Mesenchymal stem cell (in vitro differentiated cells and primary cell): ENCODE measurements at regions not wholly inside any gene's neighbourhood (a gene's known extent, or its start where the extent isn't known, plus 50 kb on each side); places are given as distances from the start of the nearest gene placed in this dataset.

Experiments used
- DNase-seq: peaks from one replicate; pipeline ENCODE4 v3.0.0-alpha.2; 2013
- H2AFZ ChIP-seq: one replicate; pipeline ENCODE4 v1.6.1; 2013; ENCODE audit warnings: low read depth, mild to moderate bottlenecking, control low read depth, inconsistent platforms, low read length, moderate library complexity
- H2AK5ac ChIP-seq: 2 replicates; pipeline ENCODE4 v1.6.1; 2013; ENCODE audit warnings: low read length, moderate library complexity, mild to moderate bottlenecking, inconsistent platforms; ENCODE audit not compliant: severe bottlenecking
- H2BK120ac ChIP-seq: one replicate; pipeline ENCODE4 v1.6.1; 2013; ENCODE audit warnings: low read depth, mild to moderate bottlenecking, inconsistent platforms, low read length, moderate library complexity
- H2BK12ac ChIP-seq, 2 experiments: one replicate each; pipeline ENCODE4 v1.6.1; 2013; ENCODE audit warnings: inconsistent platforms in 2 of 2, low read length in 2 of 2, mild to moderate bottlenecking in 2 of 2, moderate library complexity in 2 of 2, control low read depth in 1 of 2
- H2BK15ac ChIP-seq: one replicate; pipeline ENCODE4 v1.6.1; 2013; ENCODE audit warnings: mild to moderate bottlenecking, low read depth, inconsistent platforms; ENCODE audit not compliant: poor library complexity, severe bottlenecking
- H2BK5ac ChIP-seq: 2 replicates; pipeline ENCODE4 v1.6.1; 2013; ENCODE audit warnings: low read depth, mild to moderate bottlenecking, low read length, control low read depth, inconsistent platforms; ENCODE audit not compliant: poor library complexity, severe bottlenecking
- H3K14ac ChIP-seq, 2 experiments: one replicate each; pipeline ENCODE4 v1.6.1; 2013; ENCODE audit warnings: inconsistent platforms in 2 of 2, low read length in 2 of 2, control low read depth in 1 of 2, mild to moderate bottlenecking in 1 of 2, moderate library complexity in 1 of 2
- H3K18ac ChIP-seq, 2 experiments: one replicate each; pipeline ENCODE4 v1.6.1; 2013; ENCODE audit warnings: inconsistent platforms in 2 of 2, low read length in 2 of 2, control low read depth in 1 of 2, low read depth in 1 of 2, mild to moderate bottlenecking in 1 of 2
- H3K23ac ChIP-seq, 2 experiments: one replicate each; pipeline ENCODE4 v1.6.1; 2013; ENCODE audit warnings: inconsistent platforms in 2 of 2, low read length in 2 of 2, mild to moderate bottlenecking in 2 of 2, moderate library complexity in 2 of 2, control low read depth in 1 of 2
- H3K27ac ChIP-seq: 2 replicates; pipeline ENCODE4 v1.5.1; 2013; ENCODE audit warnings: mild to moderate bottlenecking, moderate library complexity, low read length, control low read depth, inconsistent platforms; ENCODE audit not compliant: poor library complexity, severe bottlenecking
- H3K27me3 ChIP-seq, 2 experiments: 2 replicates each; pipeline versions ENCODE4 v1.6.1 to v1.7.0; 2013; ENCODE audit warnings: low read length in 2 of 2, mild to moderate bottlenecking in 2 of 2, moderate library complexity in 2 of 2, control low read depth in 1 of 2, inconsistent platforms in 1 of 2; ENCODE audit not compliant: control insufficient read depth in 1 of 2, insufficient read depth in 1 of 2
- H3K36me3 ChIP-seq, 2 experiments: 2 replicates each; pipeline versions ENCODE4 v1.6.1 to v1.7.0; 2013; ENCODE audit warnings: low read length in 2 of 2, control low read depth in 1 of 2, inconsistent platforms in 1 of 2, low read depth in 1 of 2, mild to moderate bottlenecking in 1 of 2; ENCODE audit not compliant: insufficient read depth in 2 of 2, control insufficient read depth in 1 of 2
- H3K4ac ChIP-seq, 2 experiments: one replicate each; pipeline ENCODE4 v1.6.1; 2013; ENCODE audit warnings: inconsistent platforms in 2 of 2, low read length in 2 of 2, mild to moderate bottlenecking in 2 of 2, moderate library complexity in 2 of 2, control low read depth in 1 of 2, low read depth in 1 of 2
- H3K4me1 ChIP-seq: 2 replicates; pipeline ENCODE4 v1.6.1; 2013; ENCODE audit warnings: low read depth, low read length, control low read depth; ENCODE audit not compliant: control insufficient read depth, insufficient read depth
- H3K4me2 ChIP-seq: 2 replicates; pipeline ENCODE4 v1.6.1; 2013; ENCODE audit warnings: low read length, mild to moderate bottlenecking, inconsistent platforms; ENCODE audit not compliant: poor library complexity, severe bottlenecking
- H3K4me3 ChIP-seq, 2 experiments: 2 replicates each; pipeline versions ENCODE4 v1.5.1 to v1.7.0; 2013; ENCODE audit warnings: low read length in 2 of 2, mild to moderate bottlenecking in 2 of 2, control low read depth in 1 of 2, low read depth in 1 of 2; ENCODE audit not compliant: insufficient read depth in 1 of 2
- H3K79me1 ChIP-seq: replicated peaks from 2 replicates; pipeline ENCODE4 v1.6.1; 2013; ENCODE audit warnings: mild to moderate bottlenecking, control low read depth, low read length, inconsistent platforms; ENCODE audit not compliant: poor library complexity, severe bottlenecking
- H3K9ac ChIP-seq: 2 replicates; pipeline ENCODE4 v1.7.0; 2013; ENCODE audit warnings: mild to moderate bottlenecking, low read length, moderate library complexity
- H3K9me3 ChIP-seq: 2 replicates; pipeline ENCODE4 v1.7.0; 2013; ENCODE audit warnings: mild to moderate bottlenecking, low read length; ENCODE audit not compliant: control insufficient read depth
- H4K8ac ChIP-seq: one replicate; pipeline ENCODE4 v1.6.1; 2013; ENCODE audit warnings: inconsistent platforms, mild to moderate bottlenecking, low read length, moderate library complexity
- H4K91ac ChIP-seq: one replicate; pipeline ENCODE4 v1.6.1; 2013; ENCODE audit warnings: mild to moderate bottlenecking, low read length, inconsistent platforms
- WGBS: methylation state at CpG from one replicate; pipeline ENCODE4 v1.1.7; 2013; ENCODE audit warnings: mixed read lengths; 5-methylcytosine and 5-hydroxymethylcytosine counted together

- H3K4ac ChIP-seq, result no peak overlapping the region
These were observed 124.8 kb downstream of the EDEM1 start for GRCh38 chr3:5312290-5312689.

GRCh38 chr3:5314897-5315296, 127.4 kb downstream of the EDEM1 start:
- H3K4me3 ChIP-seq, result no peak overlapping the region
- no peak overlapping the region for H3K18ac ChIP-seq
- no peak overlapping the region for H3K27ac ChIP-seq
- no peak overlapping the region for H2BK15ac ChIP-seq
- no peak overlapping the region for H2BK120ac ChIP-seq
- no peak overlapping the region for H3K4me2 ChIP-seq
- WGBS, result 56% methylated on average over 1 of the region's 1 CpG
- H4K8ac ChIP-seq, result no peak overlapping the region
- H2AFZ ChIP-seq, result no peak overlapping the region
- no peaks in the 10 kb centered on the region for H3K9me3 ChIP-seq
- no peak overlapping the region for H3K9ac ChIP-seq
- H2BK5ac ChIP-seq, result no peak overlapping the region
- H2BK12ac ChIP-seq, result no peak overlapping the region
- no peak overlapping the region for H4K91ac ChIP-seq
- DNase-seq, result no peak
- H3K4ac ChIP-seq, result no peak overlapping the region
- H3K14ac ChIP-seq, result no peak overlapping the region
- peaks cover 3% of the 10 kb centered on the region for H3K4me1 ChIP-seq
- no peaks in the 10 kb centered on the region for H3K79me1 ChIP-seq
- H2AK5ac ChIP-seq, result no peak overlapping the region
- no peaks in the 10 kb centered on the region for H3K27me3 ChIP-seq
- no peaks in the 10 kb centered on the region for H3K36me3 ChIP-seq
- no peak overlapping the region for H3K23ac ChIP-seq

More at GRCh38 chr3:5312290-5312689, 124.8 kb downstream of the EDEM1 start:
- Histone ChIP-seq H3K27ac (no peak overlapping the region), H3K4me2 (no peak overlapping the region), H2BK12ac (no peak overlapping the region), H4K8ac (no peak overlapping the region), H3K27me3 (no peaks in the 10 kb centered on the region), H3K4me1 (peaks cover 1% of the 10 kb centered on the region), H2BK5ac (no peak overlapping the region), H3K18ac (no peak overlapping the region), H3K9ac (no peak overlapping the region), H4K91ac (no peak overlapping the region), H2BK15ac (no peak overlapping the region), H2BK120ac (no peak overlapping the region), H2AFZ (no peak overlapping the region), H3K4me3 (no peak overlapping the region), H3K79me1 (no peaks in the 10 kb centered on the region), H3K36me3 (no peaks in the 10 kb centered on the region), H3K14ac (no peak overlapping the region), H2AK5ac (no peak overlapping the region), H3K9me3 (no peaks in the 10 kb centered on the region), H3K23ac (no peak overlapping the region)
- 82% methylated on average over 2 of the region's 3 CpGs for WGBS
- no peak for DNase-seq

GRCh38 chr3:5317557-5317956, 130.1 kb downstream of the EDEM1 start:
- H3K9me3 ChIP-seq, result no peaks in the 10 kb centered on the region
- H3K4me3 ChIP-seq, result no peak overlapping the region
- peak; percentile 58 for DNase-seq
- no peak overlapping the region for H4K91ac ChIP-seq
- 61% methylated on average over 4 of the region's 5 CpGs for WGBS
- H3K27me3 ChIP-seq, result no peaks in the 10 kb centered on the region
- no peak overlapping the region for H2BK12ac ChIP-seq
- no peak overlapping the region for H3K23ac ChIP-seq
- H3K4me1 ChIP-seq, result peaks cover 3% of the 10 kb centered on the region
- no peaks in the 10 kb centered on the region for H3K79me1 ChIP-seq
- no peak overlapping the region for H2AK5ac ChIP-seq
- no peak overlapping the region for H3K4me2 ChIP-seq
- H3K36me3 ChIP-seq, result no peaks in the 10 kb centered on the region
- no peak overlapping the region for H2BK15ac ChIP-seq
- H3K18ac ChIP-seq, result no peak overlapping the region
- peak overlapping the region; percentile 70 for H3K27ac ChIP-seq
- no peak overlapping the region for H2AFZ ChIP-seq
- H3K4ac ChIP-seq, result no peak overlapping the region
- H2BK5ac ChIP-seq, result no peak overlapping the region
- H3K9ac ChIP-seq, result no peak overlapping the region
- H4K8ac ChIP-seq, result no peak overlapping the region
- no peak overlapping the region for H2BK120ac ChIP-seq
- H3K14ac ChIP-seq, result no peak overlapping the region

GRCh38 chr3:5319454-5319853, 131.9 kb downstream of the EDEM1 start:
- no peaks in the 10 kb centered on the region for H3K27me3 ChIP-seq
- H2BK12ac ChIP-seq, result no peak overlapping the region
- no peak overlapping the region for H3K14ac ChIP-seq
- no peak overlapping the region for H3K18ac ChIP-seq
- no peak overlapping the region for H2AFZ ChIP-seq
- H2BK5ac ChIP-seq, result no peak overlapping the region
- no peak overlapping the region for H3K27ac ChIP-seq
- no peak overlapping the region for H3K4me3 ChIP-seq
- no peak overlapping the region for H3K4ac ChIP-seq
- H4K8ac ChIP-seq, result no peak overlapping the region
- H4K91ac ChIP-seq, result no peak overlapping the region
- no peaks in the 10 kb centered on the region for H3K36me3 ChIP-seq
- no peak for DNase-seq
- WGBS, result 94% methylated on average over 2 of the region's 2 CpGs
- no peak overlapping the region for H3K9ac ChIP-seq
- H3K4me1 ChIP-seq, result peaks cover 6% of the 10 kb centered on the region
- H2BK120ac ChIP-seq, result no peak overlapping the region
- no peak overlapping the region for H3K23ac ChIP-seq
- no peak overlapping the region for H2BK15ac ChIP-seq
- H3K9me3 ChIP-seq, result no peaks in the 10 kb centered on the region
- H3K79me1 ChIP-seq, result no peaks in the 10 kb centered on the region
- peak overlapping the region; percentile 66 for H2AK5ac ChIP-seq
- H3K4me2 ChIP-seq, result no peak overlapping the region
